UCSD-AML1 (cell line): ENCODE measurements at regions not wholly inside any gene's neighbourhood (a gene's known extent, or its start where the extent isn't known, plus 50 kb on each side); places are given as distances from the start of the nearest gene placed in this dataset.
"Not testable (repeated sequence)": the region's sequence is repeated elsewhere in the genome, so short reads cannot be mapped to it uniquely, and the experiment has no call there.

ENCODE experiments used
- DNase-seq: peaks from one replicate; lab custom pipeline; 2025; ENCODE audit not compliant: unreplicated experiment; lab: John Stamatoyannopoulos, UW

DNA sequence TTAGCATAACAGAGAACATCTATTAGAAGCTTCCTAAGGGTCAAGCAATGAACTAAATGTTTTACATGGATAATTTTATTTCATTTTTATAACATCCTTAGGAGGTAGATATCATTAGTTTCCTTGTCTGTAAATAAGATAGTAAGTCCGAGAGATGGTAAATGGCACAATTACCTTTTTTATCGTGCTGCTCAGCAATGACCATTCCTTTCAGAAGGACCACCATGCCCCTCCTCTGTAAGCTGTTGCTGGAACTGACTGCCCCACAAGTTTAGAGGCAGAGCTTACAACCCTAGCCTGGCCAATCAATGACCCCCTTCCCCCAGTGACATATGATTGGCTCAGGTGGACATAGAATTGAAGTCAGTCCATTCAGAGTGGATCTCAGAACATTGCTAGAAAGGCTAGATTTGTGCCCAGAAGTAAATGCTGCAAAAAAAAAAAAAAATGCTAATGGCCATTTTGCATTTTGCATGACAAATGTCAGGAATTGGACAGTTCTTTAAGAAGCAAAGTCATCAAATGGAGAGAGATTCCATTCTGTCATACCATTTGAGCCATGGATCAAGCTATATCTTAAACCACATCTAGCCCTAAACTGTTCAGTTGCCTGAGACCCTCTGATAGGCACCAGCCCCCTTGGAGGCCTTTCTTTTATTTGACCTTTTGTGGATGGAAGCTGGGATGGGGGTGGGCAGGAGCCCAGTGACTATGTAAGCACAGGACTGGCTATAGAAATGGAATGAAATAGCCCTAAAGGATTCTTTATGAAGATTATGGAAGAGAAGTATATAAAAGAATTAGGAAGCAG, 668.3 kb downstream of the UQCRFS1 start:
- DNase-seq, result no peak

DNA sequence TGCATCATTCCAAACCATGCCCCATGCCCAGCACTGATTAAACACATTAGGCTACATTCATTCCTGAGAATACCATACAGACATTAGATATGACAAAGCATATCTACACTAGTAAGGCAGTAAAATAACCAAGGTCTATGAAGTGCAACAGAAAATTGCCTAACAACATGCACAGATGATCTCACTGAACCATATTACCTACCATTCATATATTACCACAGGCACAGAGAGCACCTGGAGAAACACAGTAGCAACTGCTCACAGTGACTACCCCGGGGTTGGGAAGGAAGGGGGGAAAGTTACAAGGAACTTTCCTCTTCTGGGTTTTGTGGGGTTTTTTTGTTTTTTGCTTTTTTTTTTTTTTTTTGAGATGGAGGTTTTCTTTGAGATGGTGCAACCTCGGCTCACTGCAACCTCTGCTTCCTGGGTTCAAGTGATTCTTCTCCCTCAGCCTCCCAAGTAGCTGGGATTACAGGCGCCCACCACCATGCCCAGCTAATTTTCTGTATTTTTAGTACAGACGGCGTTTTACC, 669.6 kb downstream of the UQCRFS1 start:
- no peak for DNase-seq

DNA sequence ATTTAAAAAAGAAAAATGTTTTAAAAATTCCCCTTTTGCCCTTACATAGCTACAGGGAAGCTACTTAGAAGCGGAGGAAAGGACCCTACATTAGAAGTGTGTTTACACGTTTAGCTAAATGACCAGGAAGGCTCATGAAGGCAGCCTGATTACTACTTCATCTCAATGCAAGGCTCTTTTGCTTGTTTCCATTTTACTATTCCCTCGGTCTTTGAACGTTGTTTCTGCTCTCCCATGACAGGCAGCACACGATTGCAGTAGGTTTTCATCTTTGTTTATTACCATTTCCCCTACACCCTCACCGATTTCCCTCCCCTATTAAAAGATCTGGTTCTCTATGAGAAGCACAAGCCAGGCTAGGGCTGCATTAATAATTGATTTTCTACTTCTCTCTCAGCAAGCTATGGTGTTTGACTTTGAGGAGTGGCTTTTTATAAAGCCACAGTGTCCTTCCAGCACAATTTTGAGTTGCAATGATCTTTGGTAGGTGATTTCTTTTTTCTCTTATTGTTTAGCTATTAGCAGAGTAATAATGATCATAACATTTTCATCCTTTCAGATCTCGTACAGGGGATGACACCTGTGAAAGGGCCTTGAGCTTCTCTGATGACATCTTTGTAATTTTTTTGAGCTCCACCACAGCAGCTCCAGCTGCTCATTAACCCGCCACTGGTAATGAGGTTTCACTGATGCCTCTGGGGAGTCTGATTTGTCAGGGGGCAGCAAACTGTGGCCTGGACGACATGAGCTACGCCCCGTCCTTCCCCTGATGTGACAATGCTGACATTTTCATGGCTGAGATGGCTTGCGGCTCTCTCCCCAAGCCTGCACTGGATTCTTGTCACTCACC, 670.3 kb downstream of the UQCRFS1 start:
- DNase-seq, result no peak

DNA sequence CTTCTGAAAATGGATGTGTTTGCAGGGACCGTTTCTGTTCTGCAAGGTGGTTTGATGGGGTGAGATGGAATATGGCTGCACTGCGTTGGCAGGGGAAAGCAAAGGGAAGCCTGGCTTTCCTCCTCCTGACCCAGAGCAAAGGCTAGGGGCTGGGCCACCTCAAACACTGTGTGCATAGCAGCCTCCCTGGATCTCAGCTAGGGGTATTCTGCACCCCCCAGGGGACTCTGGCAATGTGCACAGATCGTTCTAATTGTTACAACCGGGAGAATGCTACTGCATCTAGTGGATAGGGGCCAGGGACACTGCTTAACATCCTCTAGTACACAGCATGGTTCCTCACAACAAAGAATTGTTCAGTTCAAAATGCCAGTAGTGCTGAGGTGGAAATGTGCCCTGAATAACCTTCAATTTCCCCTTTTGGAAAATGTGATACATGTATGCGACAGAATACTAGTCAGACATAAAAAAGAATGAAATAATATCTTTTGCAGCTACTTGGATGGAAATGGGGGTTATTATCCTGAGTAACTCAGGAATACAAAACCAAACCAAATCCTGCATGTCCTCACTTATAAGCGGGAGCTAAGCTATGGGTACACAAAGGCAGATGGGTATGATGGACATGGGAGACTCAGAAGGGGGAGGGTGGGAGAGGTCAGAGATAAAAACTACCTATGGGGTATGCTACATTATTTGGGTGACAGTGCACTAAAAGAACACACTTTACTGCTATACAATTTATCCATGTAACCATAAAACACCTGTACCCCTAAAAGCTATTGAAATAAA, 671.2 kb downstream of the UQCRFS1 start:
- no peak for DNase-seq

DNA sequence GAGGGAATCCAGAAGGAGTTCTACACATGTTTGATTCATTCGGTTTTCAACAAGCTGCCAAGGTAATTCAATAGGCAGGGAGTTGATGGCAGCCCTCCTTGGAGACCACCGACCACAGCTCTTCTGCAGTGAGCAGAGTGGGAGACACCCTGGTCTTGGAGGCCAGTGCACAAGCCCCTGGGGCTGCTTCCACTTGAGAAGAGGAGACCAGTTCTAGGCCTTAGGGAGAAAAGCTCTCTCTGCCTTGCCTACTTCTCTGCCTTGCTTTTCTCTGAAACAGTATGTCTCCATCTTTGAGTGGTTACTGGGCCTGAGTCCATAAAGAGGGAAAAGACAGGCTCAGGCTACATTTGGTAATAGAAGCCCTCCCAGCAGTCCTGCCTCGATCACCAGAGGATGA, 671.9 kb downstream of the UQCRFS1 start:
- no peak for DNase-seq

GRCh38 chr19:28540385-28540784, 672.6 kb downstream of the UQCRFS1 start:
- DNase-seq, result not testable (repeated sequence)

DNA sequence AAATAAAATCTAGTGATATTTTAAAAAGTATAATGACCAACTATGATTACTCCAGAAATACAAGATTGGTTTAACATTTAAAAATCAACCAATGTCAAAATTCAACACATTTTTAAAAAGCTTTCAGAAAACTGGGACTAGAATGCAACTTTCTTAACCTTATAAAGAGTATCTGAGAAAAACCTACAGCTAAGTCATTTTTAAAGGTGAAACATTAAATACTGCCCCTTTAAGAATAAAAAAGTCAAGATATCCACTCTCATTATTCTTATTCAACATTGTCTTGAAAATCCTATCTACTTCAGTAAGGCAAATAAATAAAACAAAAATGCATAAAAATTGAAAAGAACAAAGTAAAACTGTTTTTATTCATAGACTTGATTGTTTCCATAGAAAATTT, 673.2 kb downstream of the UQCRFS1 start:
- no peak for DNase-seq

DNA sequence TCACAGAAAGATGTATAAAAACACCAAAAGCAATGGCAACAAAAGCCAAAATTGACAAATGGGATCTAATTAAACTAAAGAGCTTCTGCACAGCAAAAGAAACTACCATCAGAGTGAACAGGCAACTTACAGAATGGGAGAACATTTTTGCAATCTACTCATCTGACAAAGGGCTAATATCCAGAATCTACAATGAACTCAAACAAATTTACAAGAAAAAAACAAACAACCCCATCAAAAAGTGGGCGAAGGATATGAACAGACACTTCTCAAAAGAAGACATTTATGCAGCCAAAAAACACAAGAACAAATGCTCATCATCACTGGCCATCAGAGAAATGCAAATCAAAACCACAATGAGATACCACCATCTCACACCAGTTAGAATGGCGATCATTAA, 674.4 kb downstream of the UQCRFS1 start:
- DNase-seq, result not testable (repeated sequence)

GRCh38 chr19:28537896-28538295, 675.1 kb downstream of the UQCRFS1 start:
- no peak for DNase-seq

DNA sequence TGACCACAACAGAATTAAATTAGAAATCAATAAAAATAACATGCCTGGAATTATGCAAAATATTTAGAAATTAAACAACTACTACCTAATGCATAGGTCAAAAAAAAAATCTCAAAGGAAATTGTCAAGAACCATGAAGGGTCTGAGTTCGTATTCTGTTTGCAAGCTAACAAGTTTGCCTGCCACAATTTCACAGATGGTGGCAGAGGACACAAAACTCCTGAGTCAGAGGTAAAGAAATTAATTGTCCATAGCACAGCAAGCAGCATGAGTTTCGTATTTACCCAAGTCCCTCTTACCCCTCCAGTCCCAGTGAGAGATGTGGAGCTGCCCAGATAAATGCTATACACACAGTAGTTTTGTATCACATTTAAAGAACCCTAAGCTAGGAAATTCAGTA, 675.9 kb downstream of the UQCRFS1 start:
- no peak for DNase-seq

DNA sequence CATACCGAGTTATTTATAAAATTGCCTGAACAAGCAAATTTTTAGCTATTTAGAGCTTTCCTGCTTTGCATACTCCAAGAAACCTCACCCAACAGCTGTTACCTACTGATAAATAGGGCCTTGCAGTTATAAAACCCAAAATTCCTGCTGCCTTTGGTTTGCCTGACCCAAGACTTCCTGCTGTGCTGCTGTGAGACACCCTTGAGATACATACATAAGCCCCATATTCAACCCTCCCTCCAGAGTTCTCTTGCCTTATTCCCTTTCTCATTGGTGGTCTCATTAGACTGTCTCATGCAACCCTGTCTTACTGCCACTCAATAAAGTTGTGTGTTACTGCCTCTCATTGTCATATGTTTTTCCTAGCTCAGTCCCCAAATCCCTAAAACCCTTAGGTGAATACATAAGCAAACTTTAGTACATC, 677.6 kb downstream of the UQCRFS1 start:
- DNase-seq, result no peak

GRCh38 chr19:28534766-28535351, 678.1 kb downstream of the UQCRFS1 start:
- DNase-seq, result no peak

DNA sequence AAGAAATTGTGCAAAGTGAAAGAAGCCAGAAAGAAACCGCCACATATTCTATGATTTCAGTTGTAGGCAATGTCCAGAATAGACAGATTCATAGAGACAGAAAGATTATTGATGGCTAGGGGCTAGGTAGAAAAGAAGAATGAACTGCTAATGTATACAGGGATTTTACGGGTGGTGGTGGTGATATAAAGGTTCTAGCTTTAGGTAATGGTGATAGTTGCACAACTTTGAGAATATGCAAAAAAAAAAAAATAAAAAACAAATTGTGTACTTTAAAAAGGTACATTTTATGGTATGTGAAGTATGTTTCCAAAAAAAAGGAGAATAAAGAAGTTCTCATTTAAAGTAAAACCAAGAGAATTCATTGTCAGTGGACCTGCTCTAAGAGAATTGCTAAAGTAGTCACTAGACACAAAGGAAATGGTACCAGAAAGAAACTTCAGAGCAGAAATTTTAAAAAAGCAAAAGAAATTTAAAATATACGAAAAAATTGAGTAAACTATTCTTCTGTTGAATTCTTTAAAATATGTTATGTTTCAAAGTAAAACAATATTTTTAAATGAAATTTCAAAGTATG, 680.1 kb downstream of the UQCRFS1 start:
- no peak for DNase-seq

- no peak for DNase-seq
Measured at GRCh38 chr19:28531979-28532378, 681.0 kb downstream of the UQCRFS1 start.

DNA sequence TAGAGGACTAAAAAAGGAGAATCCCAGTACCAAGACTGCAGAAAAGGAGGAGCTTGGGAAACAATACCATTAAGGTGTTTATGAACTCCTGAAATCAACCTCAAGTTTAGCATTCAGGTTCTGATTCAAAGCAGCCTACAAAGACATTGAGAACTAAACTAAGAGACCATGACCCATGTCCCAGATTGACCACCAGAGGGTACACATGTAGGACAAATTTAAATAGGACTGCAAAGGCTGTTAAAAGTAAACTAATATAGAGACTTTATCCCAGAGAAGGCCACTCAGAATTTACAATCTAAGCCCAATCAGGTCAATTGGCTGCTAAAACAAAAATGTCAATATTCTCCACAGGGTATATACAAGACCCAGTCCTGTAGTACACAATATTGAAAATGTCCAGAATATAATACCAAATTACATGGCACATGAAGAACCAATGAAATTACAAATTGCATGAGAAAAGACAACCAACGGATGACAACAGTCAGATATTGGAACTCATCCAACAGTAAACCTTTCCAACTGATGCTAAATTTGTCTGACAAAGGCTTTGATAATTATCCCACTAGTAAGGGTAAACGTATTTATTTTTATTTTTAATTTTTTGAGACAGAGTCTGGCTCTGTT, 682.4 kb downstream of the UQCRFS1 start:
- DNase-seq, result no peak

DNA sequence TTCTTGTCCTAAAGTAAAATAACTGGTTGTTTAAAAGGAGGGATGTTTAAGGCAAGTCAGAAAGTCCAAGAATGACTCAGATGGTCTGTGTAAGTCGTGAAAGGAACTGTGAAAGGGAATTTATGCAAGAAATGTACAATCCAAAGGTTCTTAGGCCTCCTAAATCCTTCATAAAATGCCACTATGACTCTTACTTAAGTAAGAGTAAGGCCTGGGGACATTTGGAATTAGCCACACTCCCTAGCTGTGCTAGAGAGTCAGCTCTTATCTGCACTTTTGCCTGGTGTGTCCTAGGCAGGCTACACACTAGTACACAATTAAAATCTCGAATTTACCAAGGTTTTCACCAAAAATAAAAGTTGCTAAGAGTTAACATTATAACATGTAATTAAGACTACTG, 686.9 kb downstream of the UQCRFS1 start:
- no peak for DNase-seq

GRCh38 chr19:28523619-28524018, 689.3 kb downstream of the UQCRFS1 start:
- no peak for DNase-seq

GRCh38 chr19:28522545-28522922, 690.4 kb downstream of the UQCRFS1 start:
- no peak for DNase-seq

- DNase-seq, result no peak
Measured at GRCh38 chr19:28521614-28522544, 691.1 kb downstream of the UQCRFS1 start.
